ENCODE measurements at regions not wholly inside any gene's neighbourhood (a gene's known extent, or its start where the extent isn't known, plus 50 kb on each side); places are given as distances from the start of the nearest gene placed in this dataset.

DNA sequence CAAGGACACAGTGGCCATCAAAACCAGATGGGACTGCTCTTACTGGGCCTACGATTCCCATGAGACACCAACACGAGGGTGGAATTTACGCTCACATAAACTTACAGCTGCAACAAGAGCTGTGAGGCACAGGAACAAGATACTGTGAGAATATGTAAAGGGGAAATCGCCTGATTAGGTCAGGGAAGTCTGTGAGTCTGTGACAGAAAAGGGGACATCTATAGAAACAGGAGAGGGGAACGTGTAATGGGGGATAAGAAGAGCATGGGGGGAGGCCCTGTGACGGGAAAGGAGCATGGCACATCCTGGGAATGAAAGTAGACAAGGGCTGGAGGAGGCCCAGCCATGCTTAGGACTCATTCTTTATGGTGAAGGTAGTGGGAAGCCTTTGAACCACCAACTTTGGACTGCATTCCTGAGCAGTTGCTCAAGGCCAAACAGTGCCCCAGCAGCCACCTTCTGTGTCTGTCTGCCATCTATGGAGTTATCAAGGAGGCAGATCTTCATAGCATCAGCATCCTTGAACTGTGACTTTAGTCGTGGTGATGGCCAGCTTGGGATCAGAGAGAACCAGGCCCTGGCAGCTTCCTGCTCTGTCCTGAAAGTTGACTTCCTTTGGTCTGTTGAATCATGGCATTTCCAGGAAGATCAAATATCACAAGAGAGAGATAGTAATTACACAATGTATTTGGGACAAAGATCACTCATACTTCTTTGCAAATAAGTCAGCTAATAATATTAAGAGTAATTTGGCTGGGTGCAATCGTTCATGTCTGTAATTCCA lies 87.9 kb upstream of the FAM169A start:
- DNase-seq, result no peak

DNA sequence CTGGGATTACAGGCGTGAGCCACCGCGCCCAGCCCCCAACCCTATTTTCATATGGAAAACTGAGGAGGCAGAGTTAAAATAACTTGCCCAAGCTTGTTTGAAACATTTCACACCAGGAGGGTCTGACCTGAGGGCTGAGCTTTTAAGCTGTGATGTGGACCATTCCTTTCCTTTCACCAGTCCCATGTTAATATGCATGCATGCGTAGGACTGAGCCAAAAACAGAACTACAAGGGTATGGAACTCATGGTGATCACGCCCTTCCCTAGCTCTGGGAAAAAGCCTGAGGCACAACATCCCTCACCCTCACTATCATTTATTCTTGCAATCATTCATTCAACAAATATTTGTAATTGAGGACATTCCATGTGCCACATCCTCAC lies 87.4 kb upstream of the FAM169A start:
- no peak for DNase-seq

GRCh38 chr5:74952406-74952805 lies 86.2 kb upstream of the FAM169A start:
- no peak for DNase-seq

DNA sequence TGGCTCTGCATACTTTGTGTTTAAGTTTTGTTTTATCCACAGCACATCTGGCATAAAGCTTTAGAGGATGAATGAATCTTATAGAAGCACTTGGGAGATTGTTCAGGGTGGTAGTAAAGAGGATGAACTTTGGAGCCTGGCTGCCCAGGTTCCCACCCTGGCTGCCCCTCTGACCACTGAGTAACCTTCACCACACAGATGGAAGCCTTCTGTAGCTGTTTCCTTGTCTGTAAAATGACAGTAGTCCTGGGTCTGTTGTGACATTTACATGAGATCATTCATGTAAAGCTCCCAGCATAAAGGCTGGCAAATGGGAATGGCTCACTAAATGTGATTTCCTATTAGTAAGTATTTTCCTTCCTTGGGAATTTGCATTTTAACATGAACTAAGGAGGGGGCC lies 85.7 kb upstream of the FAM169A start:
- DNase-seq, result no peak

- no peak for DNase-seq
Observed at GRCh38 chr5:74950836-74951515, 84.8 kb upstream of the FAM169A start.

GRCh38 chr5:74949976-74950375 lies 83.8 kb upstream of the FAM169A start:
- no peak for DNase-seq

DNA sequence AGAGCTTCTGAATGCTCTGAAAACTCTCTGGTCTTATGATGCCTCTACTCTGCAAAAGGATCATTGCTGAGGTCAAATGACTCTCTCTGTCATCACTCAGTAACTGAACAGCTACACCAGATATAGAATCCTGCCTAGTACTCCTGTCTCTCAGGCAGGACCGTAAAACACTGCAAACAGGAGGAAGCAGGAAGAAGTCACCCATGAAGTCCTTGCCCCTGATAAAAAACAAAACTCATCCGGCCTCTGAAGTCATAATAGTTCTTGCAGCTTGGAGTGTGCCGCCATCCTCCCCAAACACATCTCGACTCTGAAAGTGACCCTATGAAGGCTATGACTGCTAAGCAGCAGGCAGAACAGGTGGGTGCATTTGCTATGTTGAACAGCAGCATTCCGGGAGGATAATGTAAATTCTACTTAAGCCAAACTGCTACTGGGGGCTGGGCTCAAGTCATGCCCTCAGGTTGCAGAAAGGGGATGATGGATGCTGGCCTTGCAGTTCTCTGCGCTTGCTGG lies 81.9 kb upstream of the FAM169A start:
- no peak for DNase-seq

DNA sequence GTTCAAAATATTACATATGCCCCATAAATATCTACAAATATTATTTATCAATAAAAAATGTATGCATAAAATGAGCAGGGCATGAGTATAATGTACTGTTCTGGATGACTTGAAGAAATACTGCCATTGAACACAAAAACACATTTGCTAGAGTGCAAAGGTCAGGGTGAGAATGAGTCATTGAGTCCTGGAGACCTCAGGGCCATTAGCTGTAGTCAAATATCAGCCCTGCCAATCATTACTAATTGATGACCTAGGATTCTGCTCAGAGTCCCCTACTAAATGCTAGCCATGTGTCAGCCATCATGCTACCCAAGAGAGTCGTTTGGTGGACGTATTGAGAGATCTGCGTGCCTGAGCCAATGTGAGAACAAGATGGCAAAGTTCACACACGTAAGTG lies 80.3 kb upstream of the FAM169A start:
- DNase-seq, result no peak

GRCh38 chr5:74945561-74946165 lies 79.5 kb upstream of the FAM169A start:
- DNase-seq, result no peak

DNA sequence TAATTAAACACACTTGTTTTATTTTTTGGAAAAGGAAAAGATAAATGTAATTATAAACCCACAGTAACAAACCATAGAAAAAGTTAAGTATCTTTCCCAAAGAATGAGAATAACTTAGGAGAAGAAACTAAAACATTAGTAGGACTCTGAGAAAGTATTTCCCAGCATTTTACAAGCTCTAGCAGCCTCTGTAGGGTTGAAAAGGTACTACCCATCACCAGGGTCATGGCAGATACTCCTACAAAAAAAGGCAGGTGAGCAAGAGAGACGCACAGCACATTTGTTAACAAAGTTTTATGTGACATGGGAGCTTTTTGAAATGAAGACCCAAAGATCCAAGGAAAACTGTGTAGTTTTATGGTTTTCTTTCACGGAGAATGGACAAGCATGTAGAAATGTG lies 77.7 kb upstream of the FAM169A start:
- DNase-seq, result no peak

GRCh38 chr5:74942622-74943286 lies 76.6 kb upstream of the FAM169A start:
- no peak for DNase-seq

- DNase-seq, result no peak
Observed at GRCh38 chr5:74940782-74941353, 74.7 kb upstream of the FAM169A start.

DNA sequence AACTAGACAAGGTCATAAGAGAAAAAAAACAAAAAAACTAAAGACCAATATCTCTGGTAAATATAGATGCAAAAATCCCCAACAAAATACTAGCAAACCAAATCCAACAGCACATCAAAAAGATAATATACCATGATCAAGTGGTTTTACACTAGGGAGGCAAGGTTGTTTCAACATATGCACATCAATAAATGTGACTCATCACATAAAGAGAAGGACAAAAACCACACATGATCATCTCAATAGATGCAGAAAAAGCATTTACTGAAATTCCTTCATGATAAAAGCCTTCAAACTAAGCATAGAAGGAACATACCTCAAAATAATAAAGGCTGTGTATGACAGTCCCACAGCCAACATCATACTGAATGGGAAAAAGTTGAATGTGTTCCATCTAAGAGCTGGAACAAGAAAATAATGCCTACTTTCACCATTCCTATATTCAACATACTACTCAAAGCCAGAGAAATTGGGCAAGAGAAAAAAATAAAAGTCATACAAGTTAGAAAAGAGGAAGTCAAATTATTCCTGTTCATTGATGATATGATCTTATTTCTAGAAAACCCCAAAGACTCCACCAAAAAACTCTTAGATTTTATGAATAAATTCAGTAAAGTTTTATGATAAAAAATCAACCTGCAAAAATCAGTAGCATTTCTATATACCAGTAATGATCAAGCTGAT lies 72.2 kb upstream of the FAM169A start:
- no peak for DNase-seq

DNA sequence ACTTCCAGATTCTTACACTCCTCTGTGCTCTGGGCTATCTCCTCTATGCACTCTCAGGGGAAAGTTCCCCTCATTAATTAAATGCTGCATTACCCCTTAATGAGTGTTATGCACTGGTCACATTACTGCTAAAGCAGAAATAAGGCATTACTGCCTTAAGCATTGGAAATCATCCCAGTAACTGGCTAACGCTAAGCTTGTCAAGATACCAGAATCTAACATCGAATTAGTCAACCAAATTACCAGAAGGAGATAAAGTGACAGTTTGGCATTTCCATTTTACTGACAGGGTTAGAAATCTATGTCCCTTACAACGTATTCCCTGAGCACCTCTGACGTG lies 69.5 kb upstream of the FAM169A start:
- no peak for DNase-seq

DNA sequence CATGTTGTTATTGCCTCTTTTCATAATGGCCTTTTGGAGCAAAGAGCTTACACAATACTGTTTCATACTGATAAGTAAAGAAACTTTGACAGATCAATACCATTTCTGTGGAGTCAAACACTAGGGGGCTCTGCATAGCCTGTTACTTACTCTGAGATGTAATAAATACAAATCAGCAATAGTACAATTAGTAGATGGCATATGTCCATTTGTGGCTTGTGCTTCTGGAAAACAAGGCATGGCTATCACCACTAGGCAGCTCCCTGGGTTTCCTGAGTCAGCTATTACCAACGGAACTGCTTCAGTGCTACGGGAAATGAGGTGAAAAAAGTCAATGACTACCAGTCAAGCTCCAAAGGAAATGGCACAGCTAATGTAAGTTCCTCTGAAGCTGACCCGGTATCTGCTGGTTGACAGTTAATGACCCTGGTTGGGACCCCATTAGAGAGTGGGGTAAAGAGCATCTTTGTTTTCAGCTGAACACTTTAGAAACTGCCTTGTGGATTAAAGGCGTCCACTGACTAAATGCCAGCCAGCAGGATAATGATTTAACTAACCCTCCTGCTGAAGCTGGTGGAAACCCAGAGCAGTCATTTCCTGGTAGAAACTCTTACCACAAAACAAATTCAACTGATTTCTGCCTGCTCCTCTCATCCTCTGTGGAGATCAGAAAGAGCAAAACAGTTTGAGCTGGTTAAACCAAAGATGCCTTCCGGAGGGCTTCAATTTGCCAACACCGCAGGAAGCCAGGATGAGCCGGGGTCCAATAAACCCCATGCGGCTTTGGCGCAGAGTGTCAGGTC lies 69.0 kb upstream of the FAM169A start:
- no peak for DNase-seq

GRCh38 chr5:74927336-74927735 lies 61.1 kb upstream of the FAM169A start:
- DNase-seq, result no peak

GRCh38 chr5:74919487-74919886 lies 53.3 kb upstream of the FAM169A start:
- DNase-seq, result peak in 1 of 2 experiments; percentile 1

DNA sequence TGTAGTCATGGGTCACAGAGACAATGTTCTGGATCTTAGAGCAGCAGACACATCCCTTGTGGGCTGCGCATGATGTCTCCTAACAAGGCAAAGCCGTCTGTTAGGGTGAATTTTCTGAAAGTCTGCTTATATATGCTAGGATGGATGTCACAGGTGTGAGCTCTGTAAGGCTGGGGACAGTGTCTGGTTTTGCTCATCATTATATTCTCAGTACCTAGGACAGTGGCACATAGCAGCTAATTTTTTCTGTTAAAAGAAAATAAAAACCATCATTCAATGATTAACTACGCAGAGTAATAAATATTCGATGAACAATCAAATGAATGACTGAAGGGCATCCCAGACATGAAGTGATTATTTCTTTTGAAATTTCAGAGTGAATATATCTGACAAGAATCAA lies 52.9 kb upstream of the FAM169A start:
- no peak for DNase-seq

GRCh38 chr5:74918232-74918669 lies 52.1 kb upstream of the FAM169A start:
- DNase-seq, result no peak

DNA sequence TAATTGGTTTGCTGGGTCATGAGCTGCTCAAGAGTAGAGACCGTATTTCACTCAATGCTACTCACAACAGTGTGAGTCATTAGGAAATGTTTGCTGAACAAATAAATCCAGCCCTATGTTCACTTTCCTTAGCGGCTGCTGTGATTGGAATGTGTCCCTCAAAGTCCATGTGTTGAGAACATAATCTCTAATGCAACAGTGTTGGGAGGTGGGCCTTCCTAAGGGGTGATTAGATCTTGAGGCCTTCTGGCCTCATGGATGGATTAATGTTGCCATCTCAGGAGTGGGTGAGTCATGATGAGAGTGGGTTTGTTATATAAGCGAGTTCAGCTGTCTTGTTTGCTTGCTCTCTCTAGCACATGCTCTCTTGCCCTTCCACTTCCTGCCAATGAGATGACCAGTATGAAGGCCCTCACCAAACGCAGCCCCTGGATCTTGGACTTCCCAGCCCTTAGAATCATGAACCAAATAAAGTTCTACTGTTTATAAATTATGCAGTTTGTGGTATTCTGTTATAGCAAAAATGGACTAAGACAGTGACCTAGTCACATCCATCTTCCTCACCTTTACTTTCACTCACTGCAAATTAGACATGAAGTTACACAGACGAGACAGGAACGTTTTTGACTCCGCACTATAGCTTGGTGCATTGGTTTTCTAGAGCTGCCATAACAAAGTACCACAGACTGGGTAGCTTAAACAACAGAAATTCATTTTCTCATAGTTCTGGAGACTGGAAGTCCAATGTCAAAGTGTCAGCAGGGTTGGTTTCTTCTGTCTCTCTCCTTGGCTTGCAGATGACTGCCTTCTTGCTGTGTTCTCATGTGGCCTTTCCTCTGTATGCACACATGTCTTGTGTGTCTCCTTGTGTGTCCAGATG lies 50.9 kb upstream of the FAM169A start:
- DNase-seq, result no peak
